ENCODE measurements at regions not wholly inside any gene's neighbourhood (a gene's known extent, or its start where the extent isn't known, plus 50 kb on each side); places are given as distances from the start of the nearest gene placed in this dataset.

DNA sequence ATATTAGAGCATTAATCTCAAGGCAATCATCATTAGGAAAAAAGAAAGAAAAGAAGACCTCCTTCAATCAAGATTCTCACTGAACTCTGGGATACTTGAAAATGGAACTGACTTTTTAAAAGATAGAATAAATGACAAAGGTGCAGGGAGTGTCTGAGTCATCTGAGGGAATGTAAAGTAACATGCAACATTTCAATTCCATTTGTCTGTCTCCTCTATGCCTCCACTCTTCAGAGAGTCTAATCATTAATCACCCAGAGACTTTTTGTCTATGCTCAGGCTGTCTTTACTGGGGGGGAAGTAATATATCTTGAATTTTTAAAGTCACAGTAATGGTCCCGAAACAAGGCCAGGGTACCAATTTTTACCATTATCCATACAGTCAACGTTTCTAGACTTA, 55.0 kb upstream of the PACRGL start:
- TF ChIP-seq, protein P1, sequence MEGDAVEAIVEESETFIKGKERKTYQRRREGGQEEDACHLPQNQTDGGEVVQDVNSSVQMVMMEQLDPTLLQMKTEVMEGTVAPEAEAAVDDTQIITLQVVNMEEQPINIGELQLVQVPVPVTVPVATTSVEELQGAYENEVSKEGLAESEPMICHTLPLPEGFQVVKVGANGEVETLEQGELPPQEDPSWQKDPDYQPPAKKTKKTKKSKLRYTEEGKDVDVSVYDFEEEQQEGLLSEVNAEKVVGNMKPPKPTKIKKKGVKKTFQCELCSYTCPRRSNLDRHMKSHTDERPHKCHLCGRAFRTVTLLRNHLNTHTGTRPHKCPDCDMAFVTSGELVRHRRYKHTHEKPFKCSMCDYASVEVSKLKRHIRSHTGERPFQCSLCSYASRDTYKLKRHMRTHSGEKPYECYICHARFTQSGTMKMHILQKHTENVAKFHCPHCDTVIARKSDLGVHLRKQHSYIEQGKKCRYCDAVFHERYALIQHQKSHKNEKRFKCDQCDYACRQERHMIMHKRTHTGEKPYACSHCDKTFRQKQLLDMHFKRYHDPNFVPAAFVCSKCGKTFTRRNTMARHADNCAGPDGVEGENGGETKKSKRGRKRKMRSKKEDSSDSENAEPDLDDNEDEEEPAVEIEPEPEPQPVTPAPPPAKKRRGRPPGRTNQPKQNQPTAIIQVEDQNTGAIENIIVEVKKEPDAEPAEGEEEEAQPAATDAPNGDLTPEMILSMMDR (IDR thresholded peaks at IDR 0.05; ENCODE audit: borderline replicate concordance, extremely low read depth, low read length, poor library complexity, severe bottlenecking) = no peak
- TF ChIP-seq EZH2 (IDR thresholded peaks at IDR 0.05; ENCODE audit: borderline replicate concordance, low read depth, low read length, severe bottlenecking) = no peak

Data from DND-41 (cell line).